ENCODE measurements at regions not wholly inside any gene's neighbourhood (a gene's known extent, or its start where the extent isn't known, plus 50 kb on each side); places are given as distances from the start of the nearest gene placed in this dataset.

- no peaks in the 10 kb centered on the region for H3K36me3 ChIP-seq
- no peak overlapping the region for H3K27ac ChIP-seq
- no peaks in the 10 kb centered on the region for H3K27me3 ChIP-seq
- intact Hi-C loops (cut with DNase I), result no loop called here
- no peak for TF ChIP-seq CTCF (IDR thresholded peaks at IDR 0.05)
- no peak overlapping the region for H3K4me3 ChIP-seq
- no peaks in the 10 kb centered on the region for H3K9me3 ChIP-seq
- H3K4me1 ChIP-seq, result no peaks in the 10 kb centered on the region
- DNase-seq (ENCODE audit: low spot score in 2 of 2), result no peak
Observed at GRCh38 chr7:26608402-26608801, 256.0 kb downstream of the SKAP2 start.

GRCh38 chr7:26609082-26609481 lies 255.3 kb downstream of the SKAP2 start:
- Histone ChIP-seq H3K36me3 (no peaks in the 10 kb centered on the region), H3K4me1 (no peaks in the 10 kb centered on the region), H3K27ac (no peak overlapping the region), H3K27me3 (no peaks in the 10 kb centered on the region), H3K4me3 (no peak overlapping the region), H3K9me3 (no peaks in the 10 kb centered on the region)
- TF ChIP-seq CTCF (IDR thresholded peaks at IDR 0.05), result no peak
- DNase-seq (ENCODE audit: low spot score in 2 of 2), result no peak
- intact Hi-C loops (cut with DNase I), result no loop called here

GRCh38 chr7:26609532-26609931 lies 254.9 kb downstream of the SKAP2 start:
- Histone ChIP-seq H3K9me3 (no peaks in the 10 kb centered on the region), H3K27ac (no peak overlapping the region), H3K4me3 (no peak overlapping the region), H3K27me3 (no peaks in the 10 kb centered on the region), H3K36me3 (no peaks in the 10 kb centered on the region), H3K4me1 (no peaks in the 10 kb centered on the region)
- no peak for TF ChIP-seq CTCF (IDR thresholded peaks at IDR 0.05)
- intact Hi-C loops (cut with DNase I), result no loop called here
- DNase-seq (ENCODE audit: low spot score in 2 of 2), result no peak

- Histone ChIP-seq H3K9me3 (no peaks in the 10 kb centered on the region), H3K36me3 (no peaks in the 10 kb centered on the region), H3K4me3 (no peak overlapping the region), H3K27me3 (no peaks in the 10 kb centered on the region), H3K27ac (no peak overlapping the region), H3K4me1 (no peaks in the 10 kb centered on the region)
- TF ChIP-seq CTCF (IDR thresholded peaks at IDR 0.05), result no peak
- intact Hi-C loops (cut with DNase I), result no loop called here
- no peak for DNase-seq (ENCODE audit: low spot score in 2 of 2)
Observed at GRCh38 chr7:26612742-26613141, 251.6 kb downstream of the SKAP2 start.

GRCh38 chr7:26614503-26614902 lies 249.9 kb downstream of the SKAP2 start:
- Histone ChIP-seq H3K36me3 (no peaks in the 10 kb centered on the region), H3K27me3 (no peaks in the 10 kb centered on the region), H3K4me1 (no peaks in the 10 kb centered on the region), H3K27ac (no peak overlapping the region), H3K9me3 (no peaks in the 10 kb centered on the region), H3K4me3 (no peak overlapping the region)
- DNase-seq (ENCODE audit: low spot score in 2 of 2), result no peak
- TF ChIP-seq CTCF (IDR thresholded peaks at IDR 0.05), result no peak
- intact Hi-C loops (cut with DNase I), result no loop called here

- no peaks in the 10 kb centered on the region for H3K9me3 ChIP-seq
- H3K4me1 ChIP-seq, result no peaks in the 10 kb centered on the region
- H3K4me3 ChIP-seq, result no peak overlapping the region
- intact Hi-C loops (cut with DNase I), result no loop called here
- no peaks in the 10 kb centered on the region for H3K36me3 ChIP-seq
- no peak for DNase-seq (ENCODE audit: low spot score in 2 of 2)
- no peaks in the 10 kb centered on the region for H3K27me3 ChIP-seq
- TF ChIP-seq CTCF (IDR thresholded peaks at IDR 0.05), result no peak
- H3K27ac ChIP-seq, result no peak overlapping the region
Observed at GRCh38 chr7:26616235-26616634, 248.2 kb downstream of the SKAP2 start.
